CD14-positive monocyte (primary cell): ENCODE measurements at regions not wholly inside any gene's neighbourhood (a gene's known extent, or its start where the extent isn't known, plus 50 kb on each side); places are given as distances from the start of the nearest gene placed in this dataset.

Experiments used
- DNase-seq, 3 donors: peaks; one replicate each; pipeline ENCODE4 v3.0.0-alpha.2; 2011 to 2022
- H2AFZ ChIP-seq: 2 replicates; pipeline ENCODE4 v1.6.0; 2012; ENCODE audit warnings: mild to moderate bottlenecking, low read depth, low read length, inconsistent platforms; ENCODE audit not compliant: insufficient read depth, poor library complexity, severe bottlenecking
- H3K27ac ChIP-seq, 2 donors: 1 replicate in 1 of 2; 2 replicates in 1 of 2; pipeline ENCODE4 v1.5.1; 2012 to 2013; ENCODE audit warnings: low read length in 2 of 2, control low read depth in 1 of 2, inconsistent platforms in 1 of 2, low read depth in 1 of 2, mild to moderate bottlenecking in 1 of 2
- H3K27me3 ChIP-seq, 2 donors: one replicate each; pipeline versions ENCODE4 v1.6.0 to v1.6.1; 2011 to 2013; ENCODE audit warnings: low read length in 2 of 2; ENCODE audit not compliant: control insufficient read depth in 2 of 2, insufficient read depth in 2 of 2
- H3K36me3 ChIP-seq, 2 donors: replicated peaks in 1 of 2; 1 replicate in 1 of 2; 2 replicates in 1 of 2; pipeline versions ENCODE4 v1.5.1 to v1.6.1; 2012 to 2013; ENCODE audit warnings: low read length in 2 of 2, control low read depth in 1 of 2, inconsistent platforms in 1 of 2, mild to moderate bottlenecking in 1 of 2; ENCODE audit not compliant: insufficient read depth in 2 of 2, control insufficient read depth in 1 of 2
- H3K4me1 ChIP-seq, 2 donors: 1 replicate in 1 of 2; 2 replicates in 1 of 2; pipeline versions ENCODE4 v1.5.1 to v1.6.1; 2012 to 2013; ENCODE audit warnings: low read length in 2 of 2, control low read depth in 1 of 2, inconsistent platforms in 1 of 2, mild to moderate bottlenecking in 1 of 2, moderate library complexity in 1 of 2; ENCODE audit not compliant: insufficient read depth in 2 of 2, control insufficient read depth in 1 of 2
- H3K4me2 ChIP-seq: replicated peaks from 2 replicates; pipeline ENCODE3; 2012; ENCODE audit warnings: low read length, moderate library complexity, mild to moderate bottlenecking; ENCODE audit not compliant: poor library complexity, severe bottlenecking; ENCODE audit errors: extremely low read depth
- H3K4me3 ChIP-seq, 3 experiments: fragments of 200-600 bp in 1 of 3; sonication (generic) in 1 of 3; replicated peaks in 1 of 3; 1 replicate in 2 of 3; 2 replicates in 1 of 3; pipeline ENCODE4 v1.5.1; 2011 to 2013; ENCODE audit warnings: low read length in 3 of 3, mild to moderate bottlenecking in 3 of 3, control low read depth in 2 of 3, low read depth in 2 of 3, inconsistent platforms in 1 of 3, moderate library complexity in 1 of 3
- H3K79me2 ChIP-seq: 2 replicates; pipeline ENCODE4 v1.6.0; 2012; ENCODE audit warnings: mild to moderate bottlenecking, control low read depth, inconsistent platforms, low read length, moderate library complexity; ENCODE audit not compliant: insufficient read depth
- H3K9ac ChIP-seq: 2 replicates; pipeline ENCODE4 v1.6.0; 2017; ENCODE audit warnings: low read length, mild to moderate bottlenecking; ENCODE audit not compliant: insufficient read depth, poor library complexity, severe bottlenecking
- H3K9me3 ChIP-seq, 2 donors: replicated peaks in 1 of 2; 1 replicate in 1 of 2; 2 replicates in 1 of 2; pipeline versions ENCODE4 v1.5.1 to v1.6.1; 2012 to 2013; ENCODE audit warnings: low read length in 2 of 2, control low read depth in 1 of 2; ENCODE audit not compliant: control insufficient read depth in 1 of 2, insufficient read depth in 1 of 2
- H4K20me1 ChIP-seq: 2 replicates; pipeline ENCODE4 v1.6.0; 2012; ENCODE audit warnings: mild to moderate bottlenecking, low read length, control low read depth, moderate library complexity; ENCODE audit not compliant: insufficient read depth
- H3K27ac Mint-ChIP-seq, 7 donors: one replicate each; pipeline ENCODE4 v1.8.0; 2020; ENCODE audit warnings: mild to moderate bottlenecking in 7 of 7, mixed read lengths in 7 of 7, moderate library complexity in 6 of 7, inconsistent platforms in 2 of 7
- H3K27me3 Mint-ChIP-seq, 3 donors: one replicate each; pipeline ENCODE4 v1.8.0; 2021 to 2022; ENCODE audit warnings: low read depth in 3 of 3, mild to moderate bottlenecking in 3 of 3, mixed read lengths in 3 of 3, moderate library complexity in 3 of 3, inconsistent platforms in 1 of 3
- H3K36me3 Mint-ChIP-seq, 2 donors: one replicate each; pipeline ENCODE4 v1.8.0; 2020; ENCODE audit warnings: mixed read lengths in 2 of 2, inconsistent platforms in 1 of 2, mild to moderate bottlenecking in 1 of 2
- H3K4me1 Mint-ChIP-seq: one replicate; pipeline ENCODE4 v1.8.0; 2020; ENCODE audit warnings: mild to moderate bottlenecking, mixed read lengths
- H3K4me3 Mint-ChIP-seq, 2 donors: one replicate each; pipeline ENCODE4 v1.8.0; 2020; ENCODE audit warnings: mild to moderate bottlenecking in 2 of 2, mixed read lengths in 2 of 2, moderate library complexity in 1 of 2
- H3K9me3 Mint-ChIP-seq, 7 donors: one replicate each; pipeline ENCODE4 v1.8.0; 2020 to 2022; ENCODE audit warnings: mixed read lengths in 7 of 7, mild to moderate bottlenecking in 6 of 7, moderate library complexity in 6 of 7, inconsistent platforms in 2 of 7
- WGBS: methylation state at CpG from one replicate; pipeline ENCODE4 v1.1.5; 2013; ENCODE audit warnings: missing lambda C conversion rate; ENCODE audit not compliant: insufficient coverage; 5-methylcytosine and 5-hydroxymethylcytosine counted together
- intact Hi-C, 2 donors: fragments of 100-400 bp; cut with micrococcal nuclease; formaldehyde crosslinking; loops; one replicate each; pipeline versions ENCODE4 v1.15.0 to v1.15.1; 2023
- TF ChIP-seq, protein P1 (sequence below): fragments of 200-600 bp; IDR thresholded peaks from one replicate; pipeline ENCODE4 v1.8.0; 2022; ENCODE audit warnings: antibody characterized with exemption, mild to moderate bottlenecking

DNA sequence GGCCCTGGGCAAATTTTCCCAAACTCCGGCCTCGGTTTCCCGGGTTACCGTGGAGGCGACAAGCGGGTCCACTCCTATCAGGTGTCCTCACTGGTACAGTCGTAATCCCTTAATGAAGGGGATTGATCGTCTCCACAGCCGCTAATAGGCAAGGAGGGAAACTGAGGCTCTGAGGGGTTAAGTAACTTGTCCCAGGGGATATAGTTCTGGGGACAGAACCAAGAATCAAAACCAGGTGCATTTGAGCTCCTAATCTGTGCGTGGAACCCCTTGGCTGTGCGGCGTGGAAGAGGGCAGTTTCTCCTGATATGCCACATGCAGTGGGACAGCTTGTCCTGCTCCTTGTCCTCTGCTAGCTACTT is 157.2 kb downstream of the CYRIA start:
- Histone ChIP-seq H3K36me3 (no peaks in the 10 kb centered on the region), H3K4me2 (peak overlapping the region; percentile 51), H3K9ac (no peak overlapping the region), H4K20me1 (no peaks in the 10 kb centered on the region), H2AFZ (no peak overlapping the region), H3K27me3 (peaks cover 26 to 33% of the 10 kb centered on the region in 2 donors), H3K9me3 (peaks cover 0 to 13% of the 10 kb centered on the region in 2 donors), H3K79me2 (no peaks in the 10 kb centered on the region), H3K4me1 (peaks cover 0 to 8% of the 10 kb centered on the region in 2 donors), H3K4me3 (no peak overlapping the region), H3K27ac (no peak overlapping the region)
- peaks cover 31 to 35% (median 32%) of the 10 kb centered on the region in 3 donors for H3K27me3 Mint-ChIP-seq
- no peak for DNase-seq
- peak overlapping the region in 1 of 7 donors; percentile 64 for H3K27ac Mint-ChIP-seq
- H3K9me3 Mint-ChIP-seq: no peaks in the 10 kb centered on the region
- intact Hi-C loops: loop anchor here (5.0 to 10.0 kb wide), 2 partner anchors 871 to 874 kb away; no protein-coding TSS in a partner anchor
- H3K36me3 Mint-ChIP-seq: no peaks in the 10 kb centered on the region
- peak overlapping the region in 1 of 2 donors; percentile 46 for H3K4me3 Mint-ChIP-seq
- H3K4me1 Mint-ChIP-seq: peaks cover 4% of the 10 kb centered on the region
- TF ChIP-seq, protein P1, sequence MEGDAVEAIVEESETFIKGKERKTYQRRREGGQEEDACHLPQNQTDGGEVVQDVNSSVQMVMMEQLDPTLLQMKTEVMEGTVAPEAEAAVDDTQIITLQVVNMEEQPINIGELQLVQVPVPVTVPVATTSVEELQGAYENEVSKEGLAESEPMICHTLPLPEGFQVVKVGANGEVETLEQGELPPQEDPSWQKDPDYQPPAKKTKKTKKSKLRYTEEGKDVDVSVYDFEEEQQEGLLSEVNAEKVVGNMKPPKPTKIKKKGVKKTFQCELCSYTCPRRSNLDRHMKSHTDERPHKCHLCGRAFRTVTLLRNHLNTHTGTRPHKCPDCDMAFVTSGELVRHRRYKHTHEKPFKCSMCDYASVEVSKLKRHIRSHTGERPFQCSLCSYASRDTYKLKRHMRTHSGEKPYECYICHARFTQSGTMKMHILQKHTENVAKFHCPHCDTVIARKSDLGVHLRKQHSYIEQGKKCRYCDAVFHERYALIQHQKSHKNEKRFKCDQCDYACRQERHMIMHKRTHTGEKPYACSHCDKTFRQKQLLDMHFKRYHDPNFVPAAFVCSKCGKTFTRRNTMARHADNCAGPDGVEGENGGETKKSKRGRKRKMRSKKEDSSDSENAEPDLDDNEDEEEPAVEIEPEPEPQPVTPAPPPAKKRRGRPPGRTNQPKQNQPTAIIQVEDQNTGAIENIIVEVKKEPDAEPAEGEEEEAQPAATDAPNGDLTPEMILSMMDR: no peak
- WGBS: 30% methylated on average over 10 of the region's 12 CpGs

DNA sequence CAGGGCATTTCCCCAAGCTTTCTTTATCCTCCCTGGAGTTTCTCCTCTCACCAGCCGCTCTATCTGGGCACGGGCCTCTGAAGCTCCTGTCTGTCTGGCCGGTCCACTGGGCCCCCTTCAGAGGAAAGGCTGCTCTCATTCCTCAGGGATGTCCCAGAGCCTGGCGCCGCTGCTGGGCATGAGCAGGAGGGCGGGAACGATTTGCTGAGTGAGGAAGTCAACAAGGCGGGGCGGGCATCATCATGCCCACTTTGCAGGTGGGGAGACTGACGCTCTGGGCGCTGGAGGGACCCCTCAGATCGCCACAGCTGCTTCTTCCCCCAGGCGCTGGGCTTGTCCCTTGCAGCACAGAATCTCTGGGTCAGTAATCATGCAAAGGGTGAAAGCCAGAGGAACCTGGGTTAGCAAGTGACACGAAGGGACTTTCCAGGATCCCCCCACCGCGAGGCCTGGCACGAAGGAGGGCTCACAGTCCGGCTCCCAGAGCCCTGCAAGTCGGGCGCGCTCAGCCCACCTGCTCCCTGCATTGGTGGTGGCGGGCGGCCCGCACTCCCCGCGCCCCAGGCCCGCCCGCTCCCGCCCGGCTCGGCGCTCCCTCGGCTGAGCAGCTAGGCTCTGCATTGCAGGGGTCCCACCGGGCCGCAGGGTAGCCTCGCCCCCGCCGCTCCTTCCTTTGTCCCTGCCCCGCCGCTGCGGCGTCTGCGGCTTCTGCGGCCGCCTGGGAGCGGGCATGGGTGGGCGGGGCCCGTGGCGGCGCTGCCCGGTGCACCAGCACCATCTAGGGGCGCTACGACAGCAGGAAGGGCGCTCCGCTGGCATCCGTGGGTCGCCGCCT is 157.8 kb downstream of the CYRIA start:
- intact Hi-C loops: loop anchor here (5.0 to 10.0 kb wide), 2 partner anchors 871 to 873 kb away; no protein-coding TSS in a partner anchor
- peak overlapping the region; percentile 51 for H3K4me2 ChIP-seq
- H4K20me1 ChIP-seq: no peaks in the 10 kb centered on the region
- peaks cover 4% of the 10 kb centered on the region for H3K4me1 Mint-ChIP-seq
- peaks cover 26 to 33% of the 10 kb centered on the region in 2 donors for H3K27me3 ChIP-seq
- WGBS: 11% methylated on average over 56 of the region's 58 CpGs
- H3K36me3 ChIP-seq: no peaks in the 10 kb centered on the region
- H3K79me2 ChIP-seq: no peaks in the 10 kb centered on the region
- no peak overlapping the region for H3K27ac Mint-ChIP-seq
- peaks cover 0 to 13% of the 10 kb centered on the region in 2 donors for H3K9me3 ChIP-seq
- TF ChIP-seq, protein P1: peak; percentile 49
- peak; percentile 1 to 41 (median 15) for DNase-seq
- no peak overlapping the region for H2AFZ ChIP-seq
- H3K27me3 Mint-ChIP-seq: peaks cover 31 to 35% (median 35%) of the 10 kb centered on the region in 3 donors
- H3K4me1 ChIP-seq: peaks cover 0 to 8% of the 10 kb centered on the region in 2 donors
- no peak overlapping the region for H3K9ac ChIP-seq
- H3K4me3 ChIP-seq: no peak overlapping the region
- H3K36me3 Mint-ChIP-seq: no peaks in the 10 kb centered on the region
- no peak overlapping the region for H3K27ac ChIP-seq
- peaks cover 0 to 5% (median 0%) of the 10 kb centered on the region in 7 donors for H3K9me3 Mint-ChIP-seq
- H3K4me3 Mint-ChIP-seq: peak overlapping the region in 1 of 2 donors; percentile 66
